ENCODE measurements at regions not wholly inside any gene's neighbourhood (a gene's known extent, or its start where the extent isn't known, plus 50 kb on each side); places are given as distances from the start of the nearest gene placed in this dataset.

- Histone ChIP-seq H3K9me3 (ENCODE audit: control insufficient read depth in 4 of 4, insufficient read depth in 3 of 4, low read length in 3 of 4) (peaks cover 0 to 14% (median 11%) of the 10 kb centered on the region in 4 donors), H3K4me1 (ENCODE audit: control insufficient read depth in 5 of 5, insufficient read depth in 5 of 5, low read length in 5 of 5) (peaks cover 0 to 1% (median 0%) of the 10 kb centered on the region in 5 donors), H3K9ac (ENCODE audit: insufficient read depth in 1 of 2, low read length in 2 of 2) (no peak overlapping the region), H3K36me3 (ENCODE audit: control insufficient read depth in 4 of 4, insufficient read depth in 4 of 4, low read length in 4 of 4) (no peaks in the 10 kb centered on the region), H3K27me3 (ENCODE audit: control insufficient read depth in 3 of 3, insufficient read depth in 3 of 3, low read length in 2 of 3) (no peaks in the 10 kb centered on the region), H3K4me3 (no peak overlapping the region), H3K27ac (ENCODE audit: low read depth in 1 of 2, low read length in 1 of 2) (no peak overlapping the region)
- ATAC-seq (ENCODE audit: insufficient read depth, low FRiP score) (no peak), DNase-seq (no peak)
- WGBS, 2 donors: 84 to 91% methylated on average over 1 of the region's 1 CpG
- no peak for TF ChIP-seq CTCF (IDR thresholded peaks at IDR 0.05; ENCODE audit: control extremely low read depth, extremely low read depth)
Observed at GRCh38 chr1:61570191-61570590, 154.8 kb downstream of the TM2D1 start.

GRCh38 chr1:61569303-61569621, 155.7 kb downstream of the TM2D1 start:
- DNase-seq (no peak), ATAC-seq (ENCODE audit: insufficient read depth, low FRiP score) (no peak)
- no peaks in the 10 kb centered on the region for H3K36me3 ChIP-seq (ENCODE audit: control insufficient read depth in 4 of 4, insufficient read depth in 4 of 4, low read length in 4 of 4)
- no peak overlapping the region for H3K9ac ChIP-seq (ENCODE audit: insufficient read depth in 1 of 2, low read length in 2 of 2)
- no peak for TF ChIP-seq CTCF (IDR thresholded peaks at IDR 0.05; ENCODE audit: control extremely low read depth, extremely low read depth)
- H3K27me3 ChIP-seq (ENCODE audit: control insufficient read depth in 3 of 3, insufficient read depth in 3 of 3, low read length in 2 of 3): no peaks in the 10 kb centered on the region
- no peak overlapping the region for H3K27ac ChIP-seq (ENCODE audit: low read depth in 1 of 2, low read length in 1 of 2)
- H3K9me3 ChIP-seq (ENCODE audit: control insufficient read depth in 4 of 4, insufficient read depth in 3 of 4, low read length in 3 of 4): peaks cover 0 to 16% (median 13%) of the 10 kb centered on the region in 4 donors
- 71% methylated on average over 2 of the region's 2 CpGs for WGBS, 2 donors
- H3K4me3 ChIP-seq: no peak overlapping the region
- peaks cover 0 to 1% (median 0%) of the 10 kb centered on the region in 5 donors for H3K4me1 ChIP-seq (ENCODE audit: control insufficient read depth in 5 of 5, insufficient read depth in 5 of 5, low read length in 5 of 5)

- Histone ChIP-seq H3K4me3 (no peak overlapping the region), H3K4me1 (ENCODE audit: control insufficient read depth in 5 of 5, insufficient read depth in 5 of 5, low read length in 5 of 5) (peaks cover 0 to 1% (median 0%) of the 10 kb centered on the region in 5 donors), H3K27me3 (ENCODE audit: control insufficient read depth in 3 of 3, insufficient read depth in 3 of 3, low read length in 2 of 3) (no peaks in the 10 kb centered on the region), H3K27ac (ENCODE audit: low read depth in 1 of 2, low read length in 1 of 2) (no peak overlapping the region), H3K9ac (ENCODE audit: insufficient read depth in 1 of 2, low read length in 2 of 2) (no peak overlapping the region), H3K9me3 (ENCODE audit: control insufficient read depth in 4 of 4, insufficient read depth in 3 of 4, low read length in 3 of 4) (peaks cover 0 to 16% (median 13%) of the 10 kb centered on the region in 4 donors), H3K36me3 (ENCODE audit: control insufficient read depth in 4 of 4, insufficient read depth in 4 of 4, low read length in 4 of 4) (no peaks in the 10 kb centered on the region)
- WGBS, 2 donors: 73 to 91% methylated on average over 5 of the region's 5 CpGs
- no peak for TF ChIP-seq CTCF (IDR thresholded peaks at IDR 0.05; ENCODE audit: control extremely low read depth, extremely low read depth)
- no peak for DNase-seq
- no peak for ATAC-seq (ENCODE audit: insufficient read depth, low FRiP score)
Observed at GRCh38 chr1:61568460-61569302, 156.3 kb downstream of the TM2D1 start.

All from lung (tissue), 11 donors.